ENCODE measurements at regions not wholly inside any gene's neighbourhood (a gene's known extent, or its start where the extent isn't known, plus 50 kb on each side); places are given as distances from the start of the nearest gene placed in this dataset.
A peak's percentile ranks its signal among the peaks of the same experiment; 100 is the strongest.

GRCh38 chr4:4689694-4690440 lies 148.0 kb upstream of the STX18 start:
- DNase-seq, result no peak

DNA sequence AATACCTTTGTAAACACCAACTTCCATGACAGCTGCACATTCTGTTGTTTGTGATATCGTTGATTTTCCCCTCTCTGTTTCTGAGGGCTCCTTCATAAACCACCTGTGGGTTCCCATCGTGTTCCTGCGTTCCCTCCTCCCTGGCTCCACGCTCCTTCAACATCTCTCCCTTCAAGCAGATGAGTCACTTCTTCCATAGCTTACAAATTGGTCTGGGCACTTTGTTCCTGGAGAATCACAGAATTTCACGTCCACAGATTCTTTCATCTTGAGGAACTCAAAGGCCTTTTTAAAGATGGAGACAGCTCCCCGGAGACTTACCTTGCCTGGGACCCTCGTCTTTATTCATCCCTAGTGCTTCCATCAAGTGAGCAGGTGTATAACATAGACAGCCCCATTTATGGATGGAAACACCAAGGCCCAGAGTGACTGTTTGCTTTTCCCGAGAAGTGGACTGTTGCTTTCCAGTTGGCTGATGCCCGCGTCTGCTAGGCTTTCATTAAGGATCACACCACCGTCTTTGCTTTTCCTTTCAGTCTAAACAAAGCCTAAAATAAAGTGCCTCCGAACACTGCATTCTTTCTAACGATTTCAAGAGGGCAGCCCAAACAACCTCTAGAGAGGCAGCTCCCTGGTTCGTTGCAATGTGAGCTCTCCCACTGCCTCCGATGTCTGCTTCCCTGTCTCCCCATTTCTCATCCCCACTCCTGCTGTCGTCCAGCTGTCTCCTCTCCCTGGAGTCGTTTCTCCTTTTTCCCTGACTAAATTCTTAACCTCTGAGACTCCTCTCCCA lies 146.3 kb upstream of the STX18 start:
- DNase-seq, result no peak

DNA sequence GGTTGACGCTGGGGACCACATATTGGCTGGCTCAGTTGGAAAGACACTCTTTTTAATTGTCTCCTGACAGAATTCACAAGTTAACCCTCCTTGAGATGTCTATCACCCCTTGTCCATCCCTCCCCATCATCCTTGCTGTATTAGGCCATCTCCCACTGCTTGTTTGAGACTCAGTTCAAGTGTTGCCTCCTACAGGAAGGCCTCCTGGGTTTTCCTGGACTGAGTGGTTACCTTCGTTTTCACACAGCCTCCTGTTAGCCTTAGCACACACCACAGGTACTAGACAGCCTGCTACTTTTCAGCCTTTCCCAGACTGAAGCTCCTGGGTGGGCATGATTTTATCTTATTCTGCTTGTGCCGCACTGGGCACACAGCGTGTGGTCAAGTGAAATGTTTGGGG lies 145.3 kb upstream of the STX18 start:
- no peak for DNase-seq

GRCh38 chr4:4685810-4686795 lies 144.3 kb upstream of the STX18 start:
- DNase-seq, result peak; percentile 7

GRCh38 chr4:4681653-4682052 lies 139.8 kb upstream of the STX18 start:
- no peak for DNase-seq

- DNase-seq, result no peak
These were observed 138.9 kb upstream of the STX18 start for GRCh38 chr4:4680758-4681157.

DNA sequence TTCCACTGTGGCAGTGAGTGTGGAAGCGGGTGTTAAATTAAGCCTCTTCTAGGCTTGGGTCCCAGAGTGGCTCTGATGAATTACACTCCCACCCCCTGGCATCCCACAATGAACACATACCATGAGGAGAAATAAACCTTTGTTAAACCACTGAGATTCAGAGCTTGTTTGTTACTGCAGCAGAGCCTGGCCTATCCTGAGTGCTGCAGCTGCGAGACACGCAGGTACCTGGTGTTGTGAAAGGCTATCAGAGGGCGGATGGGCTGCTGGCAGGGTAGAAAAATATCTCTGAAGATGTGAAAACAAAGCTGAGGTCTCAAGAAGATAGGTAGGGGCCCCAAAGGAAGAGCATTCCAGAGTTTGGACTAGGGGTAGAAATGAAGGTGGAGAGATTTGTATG lies 138.4 kb upstream of the STX18 start:
- no peak for DNase-seq

DNA sequence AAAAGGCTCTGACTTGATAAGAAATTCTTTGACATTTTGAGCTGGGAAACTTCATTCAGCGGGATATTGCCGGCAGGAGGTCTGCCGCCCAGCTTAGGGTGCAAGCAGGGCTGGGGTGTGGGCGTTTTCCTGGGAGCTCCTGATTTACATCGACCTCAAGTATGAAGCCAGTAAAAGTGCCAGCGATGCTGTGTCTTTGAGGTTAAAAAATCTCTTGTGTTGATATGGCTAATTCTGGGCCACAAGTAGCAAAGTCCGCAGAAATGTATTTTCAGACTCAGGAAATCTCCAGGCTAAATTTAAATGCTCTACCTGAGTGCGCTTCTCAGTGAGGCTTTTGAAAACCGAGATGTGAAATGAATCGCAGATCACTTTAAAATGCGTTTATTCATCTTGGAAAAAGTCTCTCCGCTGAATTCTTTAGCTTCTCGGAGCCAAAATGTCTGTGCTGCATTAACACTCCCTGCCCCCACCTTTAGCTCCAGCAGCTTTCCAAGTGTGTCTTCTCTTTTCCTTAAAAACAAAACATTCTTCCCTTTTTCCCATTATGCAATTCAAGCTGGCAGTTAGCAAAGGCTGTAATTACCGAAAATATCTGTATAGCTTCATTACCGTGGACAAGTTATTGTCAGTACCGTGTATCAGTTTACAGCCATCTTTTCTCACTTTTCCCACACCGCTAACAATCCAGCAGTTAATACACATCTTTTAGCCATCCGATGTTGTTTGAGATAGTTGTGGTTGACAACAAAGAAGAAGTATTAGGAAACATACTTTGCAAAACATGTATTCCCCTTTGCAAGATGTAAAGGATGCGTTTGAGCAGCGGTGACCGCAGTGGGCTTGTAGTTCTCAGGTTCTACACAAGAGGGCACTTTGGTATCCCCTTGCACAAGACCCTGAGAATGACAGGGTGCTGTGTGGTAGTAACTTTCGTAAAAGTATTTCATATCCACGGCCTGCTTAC lies 136.0 kb upstream of the STX18 start:
- DNase-seq, result peak; percentile 74

GRCh38 chr4:4675641-4676040 lies 133.8 kb upstream of the STX18 start:
- no peak for DNase-seq

DNA sequence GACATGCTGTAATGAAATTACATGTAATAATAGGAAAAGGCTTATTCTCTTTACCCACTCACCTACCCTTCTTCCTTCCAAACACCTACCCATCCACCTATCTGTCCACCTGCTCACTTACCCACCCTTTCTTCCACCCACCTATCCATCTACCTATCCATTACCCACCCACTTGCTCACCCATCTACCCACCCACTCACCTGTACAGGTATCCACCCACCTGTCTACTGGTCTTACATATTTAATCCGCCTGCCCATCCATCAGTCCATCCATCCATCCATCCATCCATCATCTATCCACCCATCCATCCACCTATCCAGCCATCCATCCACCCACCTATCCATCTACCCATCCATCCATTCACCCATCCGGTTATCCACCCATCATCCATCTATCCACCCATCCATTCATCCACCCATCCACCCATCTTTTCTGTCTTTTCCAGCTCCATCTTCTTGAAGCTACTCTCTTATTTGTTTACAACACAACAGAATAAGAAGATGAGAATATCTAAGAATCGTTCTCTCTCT lies 133.3 kb upstream of the STX18 start:
- no peak for DNase-seq

DNA sequence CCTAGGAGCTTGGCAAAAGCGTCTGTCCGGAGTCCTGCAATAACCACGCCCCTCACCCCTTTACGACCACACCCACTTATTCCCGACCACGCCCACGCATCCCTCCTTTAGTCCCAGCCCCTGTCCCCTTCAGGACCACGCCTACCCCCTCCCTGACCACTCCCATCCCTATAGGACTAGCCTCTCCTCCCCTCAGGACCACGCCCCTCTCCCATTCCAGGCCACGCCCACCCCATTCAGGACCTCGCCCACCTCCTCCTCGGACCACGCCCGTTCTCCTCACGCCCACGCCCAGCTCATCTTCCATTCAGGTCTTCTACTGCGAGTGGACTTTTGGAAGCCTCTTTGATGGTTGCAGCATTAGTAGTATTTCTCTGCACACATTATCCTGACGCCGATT lies 131.2 kb upstream of the STX18 start:
- DNase-seq, result peak; percentile 52

DNA sequence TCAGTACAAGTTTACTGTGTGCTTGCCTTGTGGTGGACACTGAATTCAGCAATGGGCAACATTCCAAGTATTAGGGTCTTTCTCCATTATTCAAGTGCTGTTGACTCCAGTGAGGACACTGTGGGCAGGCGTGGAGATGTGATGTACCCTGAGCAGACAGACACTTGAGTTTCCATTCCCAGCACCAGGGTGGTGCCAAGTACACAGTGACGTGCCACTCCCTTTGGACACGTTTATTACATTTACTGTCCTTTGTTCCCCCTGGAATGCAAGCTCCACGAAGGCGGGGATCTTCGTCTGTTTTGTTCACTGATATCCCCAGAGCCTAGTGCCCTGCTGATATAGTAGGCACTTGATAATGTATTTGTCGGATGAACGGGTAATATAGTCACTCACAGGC lies 130.6 kb upstream of the STX18 start:
- DNase-seq, result no peak

GRCh38 chr4:4671774-4672349 lies 130.0 kb upstream of the STX18 start:
- no peak for DNase-seq

DNA sequence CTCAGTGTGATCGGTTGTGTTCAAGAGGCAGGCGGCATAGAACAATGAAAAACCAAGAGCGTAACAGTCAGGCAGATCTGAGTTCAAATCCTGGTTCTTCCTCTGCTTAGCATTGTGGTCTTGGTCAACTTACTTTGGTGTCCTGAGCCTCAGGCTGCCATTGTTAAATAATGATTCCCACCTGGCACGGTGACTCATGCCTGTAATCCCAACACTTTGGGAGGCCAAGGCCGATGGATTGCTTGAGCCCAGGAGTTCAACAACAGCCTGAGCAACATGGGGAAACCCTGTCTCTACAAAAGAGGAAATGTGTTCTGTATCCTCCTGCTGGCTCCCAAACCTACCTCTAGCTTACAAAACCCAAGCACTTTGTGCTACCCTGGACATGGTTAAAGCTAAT lies 129.0 kb upstream of the STX18 start:
- DNase-seq, result no peak

DNA sequence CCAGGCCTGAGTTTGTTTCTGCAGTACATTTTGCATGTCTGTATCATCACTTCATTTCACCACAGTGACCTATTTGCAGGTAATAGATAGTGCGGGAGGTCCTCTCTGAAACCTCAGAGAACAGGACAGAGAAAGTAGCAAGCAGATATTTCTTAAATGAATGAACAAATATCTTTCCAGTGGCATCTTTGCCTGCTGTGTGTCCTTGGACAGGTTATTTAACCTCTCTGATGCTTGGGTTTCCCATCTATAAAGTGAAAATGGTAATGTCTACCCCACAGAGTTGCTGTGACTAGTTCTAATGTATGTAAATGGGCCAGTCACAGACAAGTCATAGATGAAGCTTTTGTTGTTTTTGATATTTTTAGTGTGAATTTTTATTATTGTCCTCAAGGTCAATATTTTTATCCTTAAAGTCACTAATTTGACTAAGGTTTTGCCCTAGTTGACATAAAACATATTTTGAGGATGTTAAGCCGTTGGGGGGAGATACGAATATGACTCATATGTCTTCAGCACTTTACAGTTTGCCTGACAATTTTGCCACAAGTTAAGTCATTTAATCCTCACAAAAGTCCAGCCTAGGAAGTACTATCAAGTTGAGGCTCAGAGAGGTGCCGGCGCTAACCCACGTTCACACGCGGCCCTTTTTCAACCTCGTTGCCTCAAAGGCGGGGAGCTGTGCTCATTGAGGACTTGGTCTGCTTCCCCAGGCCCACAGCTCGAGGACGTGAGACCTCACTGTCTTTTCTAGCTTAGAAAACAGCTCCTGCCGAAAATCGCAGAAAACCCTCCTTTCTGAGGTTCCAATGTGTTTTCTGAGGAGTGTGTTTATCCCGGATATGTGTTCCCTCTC lies 126.7 kb upstream of the STX18 start:
- DNase-seq, result no peak

- DNase-seq, result no peak
These were observed 125.8 kb upstream of the STX18 start for GRCh38 chr4:4667622-4668081.

DNA sequence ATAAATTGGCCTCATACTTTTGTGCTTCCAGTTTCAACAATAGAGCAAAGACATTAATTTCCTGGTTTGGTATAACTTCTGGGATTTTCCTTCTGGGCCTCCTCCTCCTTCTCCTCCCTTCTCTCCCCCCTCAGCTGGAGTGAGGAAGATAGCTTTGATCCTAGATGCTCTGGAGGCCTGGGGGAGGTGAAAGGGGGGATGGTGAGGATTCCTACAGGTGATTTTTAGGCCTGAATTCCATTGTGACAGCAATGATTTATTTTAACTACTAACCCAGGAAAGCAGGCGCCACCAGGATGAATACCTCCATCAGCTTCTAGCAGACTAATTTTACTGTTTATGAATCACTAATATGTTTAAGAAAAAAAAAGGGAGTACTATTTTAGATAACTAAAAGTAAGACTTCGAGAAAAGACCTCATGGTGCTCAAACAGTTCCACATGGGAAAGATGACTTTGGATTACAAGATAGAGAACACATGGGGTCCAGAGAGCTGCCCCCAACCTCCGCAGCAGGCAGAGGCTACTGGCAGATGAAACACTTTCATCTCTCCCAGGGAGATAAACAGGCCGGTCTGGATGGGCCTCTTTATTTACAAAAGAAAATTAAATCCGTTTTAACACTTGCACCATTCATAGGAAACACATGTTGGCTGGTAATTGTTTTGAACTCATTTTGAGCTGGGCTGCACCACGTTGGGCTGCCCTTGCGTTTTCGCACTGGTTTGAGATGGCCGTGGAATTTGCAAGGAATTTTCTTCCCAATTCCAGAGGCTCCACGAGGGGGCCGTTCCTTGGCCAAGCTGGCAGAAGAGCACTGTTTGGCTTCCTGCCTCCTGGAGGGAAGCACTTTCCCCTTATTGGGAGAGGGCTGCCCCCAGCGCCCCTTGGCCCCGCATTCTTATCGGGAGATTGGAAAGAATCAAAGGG lies 125.1 kb upstream of the STX18 start:
- no peak for DNase-seq

GRCh38 chr4:4666187-4666586 lies 124.3 kb upstream of the STX18 start:
- no peak for DNase-seq

GRCh38 chr4:4664234-4664633 lies 122.4 kb upstream of the STX18 start:
- no peak for DNase-seq

All from NCI-H69 (cell line).